NCI-H2227 (cell line): ENCODE measurements at regions not wholly inside any gene's neighbourhood (a gene's known extent, or its start where the extent isn't known, plus 50 kb on each side); places are given as distances from the start of the nearest gene placed in this dataset.
A peak's percentile ranks its signal among the peaks of the same experiment; 100 is the strongest.

Source experiments
- DNase-seq: peaks from one replicate; lab custom pipeline; 2025; ENCODE audit not compliant: unreplicated experiment; lab: John Stamatoyannopoulos, UW

- DNase-seq = no peak
These were observed 381.3 kb upstream of the LARGE1 start for GRCh38 chr22:34301569-34301968.

- DNase-seq = no peak
These were observed 383.4 kb upstream of the LARGE1 start for GRCh38 chr22:34303656-34304055.

GRCh38 chr22:34306361-34306760 lies 386.1 kb upstream of the LARGE1 start:
- DNase-seq = no peak

GRCh38 chr22:34308101-34308500 lies 387.8 kb upstream of the LARGE1 start:
- DNase-seq = no peak

- DNase-seq = no peak
These were observed 399.1 kb upstream of the LARGE1 start for GRCh38 chr22:34319346-34319745.

GRCh38 chr22:34324763-34325162 lies 404.5 kb upstream of the LARGE1 start:
- no peak for DNase-seq

- DNase-seq = no peak
These were observed 406.6 kb upstream of the LARGE1 start for GRCh38 chr22:34326901-34327300.

GRCh38 chr22:34330432-34330831 lies 410.2 kb upstream of the LARGE1 start:
- DNase-seq = no peak

GRCh38 chr22:34333285-34333684 lies 413.0 kb upstream of the LARGE1 start:
- no peak for DNase-seq

GRCh38 chr22:34334893-34335292 lies 414.6 kb upstream of the LARGE1 start:
- no peak for DNase-seq

- no peak for DNase-seq
These were observed 424.4 kb upstream of the LARGE1 start for GRCh38 chr22:34344702-34345101.

- no peak for DNase-seq
These were observed 434.0 kb upstream of the LARGE1 start for GRCh38 chr22:34354071-34354817.

- DNase-seq = no peak
These were observed 436.2 kb upstream of the LARGE1 start for GRCh38 chr22:34356481-34356880.

- no peak for DNase-seq
These were observed 450.4 kb upstream of the LARGE1 start for GRCh38 chr22:34370711-34371110.

- DNase-seq = no peak
These were observed 459.5 kb upstream of the LARGE1 start for GRCh38 chr22:34379825-34380224.

- no peak for DNase-seq
These were observed 460.3 kb upstream of the LARGE1 start for GRCh38 chr22:34380532-34380931.

GRCh38 chr22:34390400-34390799 lies 470.1 kb upstream of the LARGE1 start:
- no peak for DNase-seq

- DNase-seq = no peak
These were observed 475.1 kb upstream of the LARGE1 start for GRCh38 chr22:34395370-34395769.

GRCh38 chr22:34403667-34404066 lies 483.4 kb upstream of the LARGE1 start:
- DNase-seq = no peak

GRCh38 chr22:34410111-34410510 lies 489.8 kb upstream of the LARGE1 start:
- DNase-seq = no peak

GRCh38 chr22:34414467-34415440 lies 494.5 kb upstream of the LARGE1 start:
- DNase-seq = peak; percentile 42
